ENCODE measurements at regions not wholly inside any gene's neighbourhood (a gene's known extent, or its start where the extent isn't known, plus 50 kb on each side); places are given as distances from the start of the nearest gene placed in this dataset.

GRCh38 chr14:51566831-51567582, 84.7 kb upstream of the FRMD6 start:
- WGBS, 2 donors (ENCODE audit: extremely low coverage in 2 of 2, insufficient read length in 2 of 2, insufficient replicate concordance in 1 of 2) = no CpG with 5 or more reads among the region's 6 CpGs

GRCh38 chr14:51568366-51568765, 83.3 kb upstream of the FRMD6 start:
- no peak for DNase-seq (ENCODE audit: low spot score)
- WGBS, 2 donors (ENCODE audit: extremely low coverage in 2 of 2, insufficient read length in 2 of 2, insufficient replicate concordance in 1 of 2) = no CpG with 5 or more reads among the region's 2 CpGs
- H3K4me2 ChIP-seq (ENCODE audit: insufficient read depth, low read length, poor library complexity, severe bottlenecking) = no peak overlapping the region
- H4K91ac ChIP-seq (ENCODE audit: low read depth, low read length, poor library complexity) = no peak overlapping the region
- H3K23ac ChIP-seq (ENCODE audit: low read depth, low read length, poor library complexity) = no peak overlapping the region
- H2BK5ac ChIP-seq (ENCODE audit: low read length) = no peak overlapping the region
- H2AK5ac ChIP-seq (ENCODE audit: low read depth, low read length) = no peak overlapping the region
- peaks cover 0 to 3% of the 10 kb centered on the region in 2 donors for H3K9me3 ChIP-seq (replicated peaks in 1 of 2; ENCODE audit: control insufficient read depth in 2 of 2, insufficient read depth in 1 of 2, low read depth in 1 of 2, low read length in 2 of 2)
- no peak overlapping the region for H2AFZ ChIP-seq (ENCODE audit: low read length)
- no peak overlapping the region for H2BK15ac ChIP-seq (ENCODE audit: low read length)
- H3K4me1 ChIP-seq (ENCODE audit: control insufficient read depth in 2 of 2, insufficient read depth in 1 of 2, low read depth in 1 of 2, low read length in 2 of 2) = peaks cover 1 to 12% of the 10 kb centered on the region in 2 donors
- no peak overlapping the region for H2BK12ac ChIP-seq (ENCODE audit: low read length)
- H3K14ac ChIP-seq (ENCODE audit: low read length) = no peak overlapping the region
- no peaks in the 10 kb centered on the region for H3K36me3 ChIP-seq (replicated peaks in 1 of 2; ENCODE audit: control insufficient read depth in 2 of 2, insufficient read depth in 2 of 2, low read length in 2 of 2)
- H3K9ac ChIP-seq (ENCODE audit: low read depth, low read length, poor library complexity) = no peak overlapping the region
- H3K4me3 ChIP-seq (ENCODE audit: low read length in 2 of 2) = no peak overlapping the region
- H3K18ac ChIP-seq (ENCODE audit: low read length) = no peak overlapping the region
- no peak overlapping the region for H3K27ac ChIP-seq (replicated peaks; ENCODE audit: low read length)
- H3K79me1 ChIP-seq (ENCODE audit: low read depth, low read length) = no peaks in the 10 kb centered on the region
- no peak overlapping the region for H4K8ac ChIP-seq (ENCODE audit: low read depth, low read length)
- no peak overlapping the region for H2BK120ac ChIP-seq (ENCODE audit: low read depth, low read length)
- H3K27me3 ChIP-seq (ENCODE audit: control insufficient read depth in 3 of 3, insufficient read depth in 3 of 3, low read depth in 1 of 3, low read length in 3 of 3) = peaks cover 0 to 64% (median 0%) of the 10 kb centered on the region in 3 experiments
- H3K4ac ChIP-seq (ENCODE audit: low read length) = no peak overlapping the region

More at GRCh38 chr14:51566831-51567582, 84.7 kb upstream of the FRMD6 start:
- Histone ChIP-seq H3K27me3 (ENCODE audit: control insufficient read depth in 3 of 3, insufficient read depth in 3 of 3, low read depth in 1 of 3, low read length in 3 of 3) (peaks cover 0 to 61% (median 0%) of the 10 kb centered on the region in 3 experiments), H3K23ac (ENCODE audit: low read depth, low read length, poor library complexity) (no peak overlapping the region), H3K4me3 (ENCODE audit: low read length in 2 of 2) (no peak overlapping the region), H3K9ac (ENCODE audit: low read depth, low read length, poor library complexity) (no peak overlapping the region), H4K8ac (ENCODE audit: low read depth, low read length) (no peak overlapping the region), H3K4me1 (ENCODE audit: control insufficient read depth in 2 of 2, insufficient read depth in 1 of 2, low read depth in 1 of 2, low read length in 2 of 2) (peaks cover 1 to 12% of the 10 kb centered on the region in 2 donors), H2BK5ac (ENCODE audit: low read length) (no peak overlapping the region), H2BK15ac (ENCODE audit: low read length) (no peak overlapping the region), H3K27ac (replicated peaks; ENCODE audit: low read length) (no peak overlapping the region), H3K4me2 (ENCODE audit: insufficient read depth, low read length, poor library complexity, severe bottlenecking) (no peak overlapping the region), H2AFZ (ENCODE audit: low read length) (no peak overlapping the region), H4K91ac (ENCODE audit: low read depth, low read length, poor library complexity) (no peak overlapping the region), H3K36me3 (replicated peaks in 1 of 2; ENCODE audit: control insufficient read depth in 2 of 2, insufficient read depth in 2 of 2, low read length in 2 of 2) (no peaks in the 10 kb centered on the region), H2BK120ac (ENCODE audit: low read depth, low read length) (no peak overlapping the region), H3K18ac (ENCODE audit: low read length) (no peak overlapping the region), H3K4ac (ENCODE audit: low read length) (no peak overlapping the region), H2AK5ac (ENCODE audit: low read depth, low read length) (no peak overlapping the region), H3K79me1 (ENCODE audit: low read depth, low read length) (no peaks in the 10 kb centered on the region), H2BK12ac (ENCODE audit: low read length) (no peak overlapping the region), H3K9me3 (replicated peaks in 1 of 2; ENCODE audit: control insufficient read depth in 2 of 2, insufficient read depth in 1 of 2, low read depth in 1 of 2, low read length in 2 of 2) (peaks cover 0 to 3% of the 10 kb centered on the region in 2 donors), H3K14ac (ENCODE audit: low read length) (no peak overlapping the region)
- DNase-seq (ENCODE audit: low spot score) = no peak

GRCh38 chr14:51573607-51574006, 78.1 kb upstream of the FRMD6 start:
- Histone ChIP-seq H3K18ac (ENCODE audit: low read length) (no peak overlapping the region), H3K27ac (replicated peaks; ENCODE audit: low read length) (no peak overlapping the region), H3K27me3 (ENCODE audit: control insufficient read depth in 3 of 3, insufficient read depth in 3 of 3, low read depth in 1 of 3, low read length in 3 of 3) (peaks cover 0 to 66% (median 0%) of the 10 kb centered on the region in 3 experiments), H3K4me1 (ENCODE audit: control insufficient read depth in 2 of 2, insufficient read depth in 1 of 2, low read depth in 1 of 2, low read length in 2 of 2) (peaks cover 0 to 1% of the 10 kb centered on the region in 2 donors), H2AK5ac (ENCODE audit: low read depth, low read length) (no peak overlapping the region), H4K8ac (ENCODE audit: low read depth, low read length) (no peak overlapping the region), H2BK15ac (ENCODE audit: low read length) (no peak overlapping the region), H3K79me1 (ENCODE audit: low read depth, low read length) (no peaks in the 10 kb centered on the region), H2BK120ac (ENCODE audit: low read depth, low read length) (no peak overlapping the region), H3K9ac (ENCODE audit: low read depth, low read length, poor library complexity) (no peak overlapping the region), H4K91ac (ENCODE audit: low read depth, low read length, poor library complexity) (no peak overlapping the region), H3K36me3 (replicated peaks in 1 of 2; ENCODE audit: control insufficient read depth in 2 of 2, insufficient read depth in 2 of 2, low read length in 2 of 2) (no peaks in the 10 kb centered on the region), H3K9me3 (replicated peaks in 1 of 2; ENCODE audit: control insufficient read depth in 2 of 2, insufficient read depth in 1 of 2, low read depth in 1 of 2, low read length in 2 of 2) (no peaks in the 10 kb centered on the region), H3K14ac (ENCODE audit: low read length) (no peak overlapping the region), H2BK5ac (ENCODE audit: low read length) (no peak overlapping the region), H3K4ac (ENCODE audit: low read length) (no peak overlapping the region), H3K4me2 (ENCODE audit: insufficient read depth, low read length, poor library complexity, severe bottlenecking) (no peak overlapping the region), H3K4me3 (ENCODE audit: low read length in 2 of 2) (no peak overlapping the region), H2AFZ (ENCODE audit: low read length) (no peak overlapping the region), H3K23ac (ENCODE audit: low read depth, low read length, poor library complexity) (no peak overlapping the region), H2BK12ac (ENCODE audit: low read length) (no peak overlapping the region)
- DNase-seq (ENCODE audit: low spot score) = no peak
- no CpG with 5 or more reads among the region's 6 CpGs for WGBS, 2 donors (ENCODE audit: extremely low coverage in 2 of 2, insufficient read length in 2 of 2, insufficient replicate concordance in 1 of 2)

- no peak overlapping the region for H3K27ac ChIP-seq (replicated peaks; ENCODE audit: low read length)
- H2BK5ac ChIP-seq (ENCODE audit: low read length) = no peak overlapping the region
- no peaks in the 10 kb centered on the region for H3K9me3 ChIP-seq (replicated peaks in 1 of 2; ENCODE audit: control insufficient read depth in 2 of 2, insufficient read depth in 1 of 2, low read depth in 1 of 2, low read length in 2 of 2)
- H3K14ac ChIP-seq (ENCODE audit: low read length) = no peak overlapping the region
- H4K91ac ChIP-seq (ENCODE audit: low read depth, low read length, poor library complexity) = no peak overlapping the region
- H2BK15ac ChIP-seq (ENCODE audit: low read length) = no peak overlapping the region
- H3K23ac ChIP-seq (ENCODE audit: low read depth, low read length, poor library complexity) = no peak overlapping the region
- no peaks in the 10 kb centered on the region for H3K36me3 ChIP-seq (replicated peaks in 1 of 2; ENCODE audit: control insufficient read depth in 2 of 2, insufficient read depth in 2 of 2, low read length in 2 of 2)
- no peak overlapping the region for H2AFZ ChIP-seq (ENCODE audit: low read length)
- no peak overlapping the region for H3K18ac ChIP-seq (ENCODE audit: low read length)
- H3K4ac ChIP-seq (ENCODE audit: low read length) = no peak overlapping the region
- no peak overlapping the region for H2BK120ac ChIP-seq (ENCODE audit: low read depth, low read length)
- no peak overlapping the region for H3K9ac ChIP-seq (ENCODE audit: low read depth, low read length, poor library complexity)
- peaks cover 0 to 65% (median 0%) of the 10 kb centered on the region in 3 experiments for H3K27me3 ChIP-seq (ENCODE audit: control insufficient read depth in 3 of 3, insufficient read depth in 3 of 3, low read depth in 1 of 3, low read length in 3 of 3)
- H3K4me2 ChIP-seq (ENCODE audit: insufficient read depth, low read length, poor library complexity, severe bottlenecking) = no peak overlapping the region
- no peaks in the 10 kb centered on the region for H3K79me1 ChIP-seq (ENCODE audit: low read depth, low read length)
- H2AK5ac ChIP-seq (ENCODE audit: low read depth, low read length) = no peak overlapping the region
- H2BK12ac ChIP-seq (ENCODE audit: low read length) = no peak overlapping the region
- no peak overlapping the region for H4K8ac ChIP-seq (ENCODE audit: low read depth, low read length)
- no peak overlapping the region for H3K4me3 ChIP-seq (ENCODE audit: low read length in 2 of 2)
- H3K4me1 ChIP-seq (ENCODE audit: control insufficient read depth in 2 of 2, insufficient read depth in 1 of 2, low read depth in 1 of 2, low read length in 2 of 2) = peaks cover 0 to 1% of the 10 kb centered on the region in 2 donors
- no peak for DNase-seq (ENCODE audit: low spot score)
Measured at GRCh38 chr14:51574009-51574408, 77.7 kb upstream of the FRMD6 start.

Data from neuronal stem cell (in vitro differentiated cells).